HG02885 (cell line): ENCODE measurements at regions not wholly inside any gene's neighbourhood (a gene's known extent, or its start where the extent isn't known, plus 50 kb on each side); places are given as distances from the start of the nearest gene placed in this dataset.

ENCODE experiments used
- ATAC-seq: cut with Tn5 transposase; IDR thresholded peaks from one replicate; pipeline ENCODE4 v1.9.1; 2021; ENCODE audit warnings: mild to moderate bottlenecking; ENCODE audit not compliant: unreplicated experiment, poor library complexity

GRCh38 chr10:28850784-28851183 is 173.5 kb downstream of the BAMBI start:
- no peak for ATAC-seq

- no peak for ATAC-seq
Measured at GRCh38 chr10:28853195-28853594, 175.9 kb downstream of the BAMBI start.

- no peak for ATAC-seq
Measured at GRCh38 chr10:28857164-28857563, 179.8 kb downstream of the BAMBI start.

GRCh38 chr10:28858646-28859045 is 181.3 kb downstream of the BAMBI start:
- no peak for ATAC-seq

GRCh38 chr10:28859791-28860190 is 182.5 kb downstream of the BAMBI start:
- no peak for ATAC-seq

- no peak for ATAC-seq
Measured at GRCh38 chr10:28862219-28862618, 184.9 kb downstream of the BAMBI start.

- ATAC-seq = no peak
Measured at GRCh38 chr10:28869606-28870201, 192.4 kb downstream of the BAMBI start.

- no peak for ATAC-seq
Measured at GRCh38 chr10:28871665-28872064, 194.3 kb downstream of the BAMBI start.

GRCh38 chr10:28872587-28873165 is 195.4 kb downstream of the BAMBI start:
- no peak for ATAC-seq

GRCh38 chr10:28873540-28873939 is 196.2 kb downstream of the BAMBI start:
- ATAC-seq = no peak

- no peak for ATAC-seq
Measured at GRCh38 chr10:28874210-28874609, 196.9 kb downstream of the BAMBI start.

GRCh38 chr10:28875549-28876081 is 198.3 kb downstream of the BAMBI start:
- no peak for ATAC-seq

- no peak for ATAC-seq
Measured at GRCh38 chr10:28878236-28878970, 201.1 kb downstream of the BAMBI start.

GRCh38 chr10:28879246-28879645 is 201.9 kb downstream of the BAMBI start:
- ATAC-seq = no peak

- ATAC-seq = no peak
Measured at GRCh38 chr10:28879875-28880682, 202.8 kb downstream of the BAMBI start.

GRCh38 chr10:28880683-28880950 is 203.3 kb downstream of the BAMBI start:
- ATAC-seq = no peak

- ATAC-seq = no peak
Measured at GRCh38 chr10:28881171-28881882, 204.0 kb downstream of the BAMBI start.

- ATAC-seq = no peak
Measured at GRCh38 chr10:28883741-28884423, 206.6 kb downstream of the BAMBI start.

- no peak for ATAC-seq
Measured at GRCh38 chr10:28890121-28890950, 213.0 kb downstream of the BAMBI start.
